HG03159 (cell line): ENCODE measurements at regions not wholly inside any gene's neighbourhood (a gene's known extent, or its start where the extent isn't known, plus 50 kb on each side); places are given as distances from the start of the nearest gene placed in this dataset.

Source experiments
- ATAC-seq: cut with Tn5 transposase; IDR thresholded peaks from one replicate; pipeline ENCODE4 v1.9.1; 2021; ENCODE audit warnings: mild to moderate bottlenecking, moderate library complexity; ENCODE audit not compliant: unreplicated experiment

DNA sequence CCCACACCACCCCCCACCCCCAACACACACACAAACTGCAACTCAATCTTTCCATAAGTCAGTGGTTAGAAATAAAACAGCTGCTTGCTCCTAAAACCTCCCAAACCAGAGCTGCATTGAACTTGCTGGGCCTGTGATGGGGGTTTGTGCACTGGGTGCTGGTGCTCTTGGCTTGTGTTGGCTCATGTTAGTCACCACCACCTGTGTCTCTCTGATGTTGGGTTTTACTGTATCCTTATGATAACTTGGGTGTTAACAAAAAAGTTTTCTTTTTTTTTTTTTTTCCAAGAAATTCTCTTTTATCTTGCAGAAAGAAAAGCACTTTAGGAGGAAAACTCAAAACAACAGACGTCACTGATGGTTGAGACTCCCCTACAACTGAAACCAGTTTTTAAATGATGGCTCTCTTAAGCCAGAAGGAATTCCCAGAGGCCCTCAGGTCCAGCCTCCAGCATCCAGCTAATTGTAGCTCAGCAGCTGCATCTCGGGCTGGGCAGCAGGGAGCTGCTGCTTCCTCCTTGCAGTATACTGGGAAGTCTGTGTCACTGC, 79.9 kb upstream of the DRD2 start:
- ATAC-seq = no peak

DNA sequence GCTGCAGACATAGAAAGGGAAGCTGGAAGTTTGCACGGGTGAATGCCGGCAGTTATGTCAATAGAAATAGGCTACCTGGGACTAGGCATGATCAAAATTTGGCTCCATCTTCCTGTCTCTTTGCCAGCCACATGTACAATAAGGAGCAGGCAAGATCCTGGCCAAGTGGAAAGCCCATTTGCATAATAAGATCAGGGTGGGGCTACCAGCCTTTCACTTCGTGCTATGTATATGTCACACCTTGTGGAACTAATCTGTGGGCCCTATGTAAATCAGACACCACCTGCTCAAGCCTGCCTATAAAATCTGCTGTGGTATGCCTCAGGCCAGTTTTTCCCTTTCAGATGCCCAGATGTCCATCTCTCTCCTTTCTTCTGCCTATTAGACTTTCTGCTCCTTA, 79.3 kb upstream of the DRD2 start:
- ATAC-seq = no peak

DNA sequence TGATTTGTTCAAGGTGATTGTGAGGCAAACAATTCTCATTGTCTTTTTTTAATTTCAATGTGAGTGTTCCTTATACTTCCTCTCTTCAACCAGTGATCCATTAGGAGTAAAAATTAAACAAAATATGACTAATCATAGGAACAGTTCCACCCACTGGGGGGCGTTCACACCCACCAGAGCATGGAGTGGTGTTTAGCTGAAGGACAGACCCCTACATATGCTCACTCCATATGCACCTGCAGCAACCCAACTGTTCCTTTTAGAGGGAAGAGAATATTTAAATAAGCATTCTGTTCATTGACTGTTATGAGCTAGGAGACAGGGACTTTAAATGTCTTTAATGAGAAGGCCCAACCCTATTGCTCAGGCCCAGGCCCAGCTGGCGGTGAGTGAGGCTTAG, 78.7 kb upstream of the DRD2 start:
- ATAC-seq = no peak

DNA sequence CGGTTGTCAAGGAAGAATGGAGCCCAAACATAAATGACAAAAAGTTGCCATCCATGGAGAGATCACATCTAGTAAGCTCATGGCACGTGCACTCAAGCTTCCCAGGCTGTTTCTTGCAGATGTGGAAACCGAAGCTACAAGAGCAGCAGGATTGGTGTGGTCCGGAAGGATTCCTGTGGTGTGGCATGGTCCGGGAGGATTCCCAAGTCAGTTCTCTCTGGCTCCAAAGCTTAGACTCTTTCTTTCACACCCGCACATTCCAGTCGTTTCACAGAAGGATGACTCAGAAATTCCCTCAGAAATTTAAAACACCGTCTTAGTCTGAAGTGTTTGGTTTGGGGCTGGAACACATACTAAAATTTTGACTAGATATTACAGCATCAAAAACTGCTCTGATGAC, 78.0 kb upstream of the DRD2 start:
- no peak for ATAC-seq

DNA sequence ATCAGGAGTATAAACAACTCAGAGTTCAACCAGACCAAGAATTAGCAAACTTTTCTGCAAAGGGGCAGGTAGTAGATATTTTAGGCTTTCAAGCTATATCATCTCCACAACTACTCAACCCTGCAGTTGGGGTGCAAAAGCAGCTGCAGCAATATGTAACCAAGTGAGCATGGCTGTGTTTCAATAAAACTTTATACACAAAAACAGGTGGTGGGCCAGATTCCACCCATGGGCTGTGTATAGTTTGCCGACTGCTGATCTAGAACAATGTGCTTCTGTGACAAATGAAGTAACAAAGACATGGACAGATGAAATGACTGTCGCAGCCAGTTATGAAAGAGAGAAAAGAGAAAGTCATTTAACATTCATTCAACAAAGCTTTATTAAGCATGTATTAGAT, 77.1 kb upstream of the DRD2 start:
- ATAC-seq = no peak

DNA sequence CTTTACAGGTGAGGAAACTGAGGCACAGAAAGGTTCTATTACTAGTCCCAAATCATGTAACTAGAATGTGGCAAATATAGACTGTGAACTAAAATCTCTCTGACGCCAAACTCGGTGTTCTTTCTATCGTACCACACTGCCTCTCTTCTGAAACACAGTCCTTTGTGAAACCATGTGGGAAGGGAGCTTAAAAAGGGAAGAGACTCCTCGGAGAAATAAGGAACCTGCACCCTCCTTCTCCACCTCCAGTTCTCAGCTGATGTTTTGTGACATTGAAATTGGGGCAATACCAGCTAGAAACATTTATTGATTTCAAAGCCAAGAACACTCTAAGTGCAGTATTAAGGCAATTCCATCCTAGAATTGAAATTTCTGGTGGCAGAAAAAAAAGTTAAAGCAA, 76.4 kb upstream of the DRD2 start:
- no peak for ATAC-seq

DNA sequence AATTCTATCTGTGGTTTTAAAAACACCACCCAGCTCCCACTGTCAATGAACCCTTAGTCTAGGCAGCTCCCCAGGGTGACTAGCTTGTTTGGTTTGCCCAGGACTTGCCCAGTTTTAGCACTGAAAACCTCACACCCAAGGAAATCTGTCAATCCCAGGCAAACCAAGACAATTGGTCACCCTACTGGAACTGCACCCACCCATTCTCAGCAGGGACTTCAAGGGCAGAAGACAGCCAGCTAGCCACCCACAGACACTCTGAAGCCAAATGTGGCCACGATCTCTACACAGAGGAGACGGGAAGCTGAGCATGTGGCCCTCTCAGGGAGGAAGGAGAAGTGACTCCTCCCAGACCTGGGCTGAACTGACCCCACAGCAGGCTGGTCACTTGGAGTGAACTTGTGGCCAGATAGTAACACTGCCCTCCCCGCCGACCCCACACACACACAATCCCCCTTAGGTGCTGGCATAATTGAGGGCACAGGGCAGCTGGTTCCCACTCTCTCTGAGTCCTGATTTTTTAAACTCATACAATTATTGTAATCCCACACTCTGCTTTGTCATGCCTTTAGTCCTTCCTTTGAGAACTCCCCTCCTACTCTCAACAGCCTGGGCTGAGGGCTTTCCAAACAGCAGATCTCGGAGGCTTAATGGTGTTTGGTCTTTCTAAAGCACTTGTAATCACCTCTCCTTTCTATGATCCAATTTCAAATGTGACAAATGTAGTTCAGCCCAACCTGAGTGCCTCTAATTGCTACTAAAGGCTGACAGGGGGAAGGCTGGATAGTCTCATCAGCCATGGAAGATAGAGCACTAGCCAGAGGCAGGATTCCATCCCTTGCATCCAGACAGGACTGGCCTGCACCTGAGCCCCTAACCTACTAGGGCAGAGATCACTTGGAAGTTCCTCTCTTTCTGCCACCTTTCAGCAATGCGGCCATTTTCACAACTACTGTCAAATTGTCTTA, 74.7 kb upstream of the DRD2 start:
- ATAC-seq = no peak

DNA sequence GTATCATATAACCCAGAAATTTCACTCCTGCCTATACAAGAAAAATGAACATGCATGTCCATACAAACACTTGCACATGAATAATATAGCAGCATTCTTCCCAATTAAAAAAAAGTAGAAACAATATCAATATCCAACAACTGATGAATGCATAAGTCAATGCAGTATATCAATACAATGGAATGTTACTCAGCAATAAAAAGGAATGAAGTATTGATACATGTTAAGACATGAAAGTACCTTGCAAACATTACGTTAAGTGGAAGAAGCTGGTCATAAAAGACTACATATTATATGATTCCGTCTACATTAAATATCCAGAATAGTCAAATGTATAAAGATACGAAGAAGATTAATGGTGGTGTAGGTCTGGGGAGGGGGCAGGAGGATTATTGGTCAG, 73.9 kb upstream of the DRD2 start:
- no peak for ATAC-seq

DNA sequence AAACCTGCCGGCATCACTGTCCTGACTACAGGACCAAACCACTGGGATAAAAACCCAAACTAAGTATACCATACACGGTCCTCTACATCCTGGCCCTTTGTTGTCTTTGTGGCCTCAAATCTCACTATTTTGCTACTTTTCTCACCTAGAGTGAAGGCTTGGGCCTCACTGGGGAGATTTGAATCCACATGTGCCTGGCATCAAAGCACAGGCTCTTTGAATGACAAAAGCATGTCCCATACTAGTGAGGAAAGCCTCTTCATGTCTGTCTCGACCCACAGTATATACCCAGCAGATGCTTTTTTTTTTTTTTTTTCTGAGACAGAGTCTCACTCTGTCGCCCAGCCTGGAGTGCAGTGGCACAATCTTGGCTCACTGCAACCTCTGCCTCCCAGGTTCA, 72.5 kb upstream of the DRD2 start:
- ATAC-seq = no peak

DNA sequence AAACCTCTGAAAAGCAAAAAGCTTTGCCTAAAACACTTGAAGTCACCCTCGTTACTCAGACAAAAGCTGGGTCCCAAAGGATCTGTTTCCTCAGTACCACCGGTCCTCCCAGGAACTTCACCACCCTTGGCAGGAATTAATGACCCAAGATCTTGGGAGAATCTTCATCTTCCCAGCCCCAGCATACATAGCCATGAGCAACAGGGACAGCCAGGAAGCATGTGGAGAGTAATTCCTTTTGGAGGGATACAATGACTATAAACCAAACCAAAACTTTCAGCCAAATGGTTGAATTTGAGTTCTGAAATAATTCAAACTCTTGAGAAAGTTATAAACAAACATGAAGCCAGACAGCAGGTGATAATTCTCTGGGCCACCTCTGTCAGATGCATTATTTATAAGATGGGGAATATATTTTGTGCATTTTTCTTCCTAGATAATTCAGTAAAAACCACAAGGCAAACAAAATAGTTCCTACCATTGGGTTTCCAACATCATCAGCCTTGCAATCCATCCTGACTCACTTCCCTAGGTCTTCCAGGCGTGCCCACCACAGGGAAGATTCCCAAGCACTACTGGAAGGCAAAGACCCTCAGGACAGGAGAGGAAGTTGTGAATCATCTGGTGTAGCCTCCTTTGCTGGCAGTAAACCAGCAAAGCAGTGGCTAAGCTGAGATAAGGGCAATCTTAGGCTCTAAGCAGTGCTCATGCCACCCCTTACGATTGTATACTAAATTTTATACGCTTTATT, 71.7 kb upstream of the DRD2 start:
- no peak for ATAC-seq

DNA sequence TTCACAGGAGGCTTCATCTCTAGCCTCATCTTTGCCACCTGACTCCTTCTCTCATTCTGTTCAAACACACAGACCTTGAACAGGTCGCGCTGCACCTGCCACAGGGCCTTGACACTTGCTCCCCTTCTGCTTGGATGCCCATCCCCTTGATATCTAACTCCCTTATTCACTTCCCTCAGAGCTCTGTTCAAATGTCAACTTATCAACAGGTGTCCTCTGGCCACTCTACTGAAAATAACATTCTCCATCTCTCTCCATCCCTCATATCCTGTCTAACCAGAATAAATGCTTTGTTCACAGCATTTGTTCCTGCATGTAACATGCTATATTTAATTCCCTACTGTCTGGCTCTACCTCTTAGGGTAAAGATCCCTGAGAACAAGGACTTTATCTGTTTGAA, 67.2 kb upstream of the DRD2 start:
- no peak for ATAC-seq

DNA sequence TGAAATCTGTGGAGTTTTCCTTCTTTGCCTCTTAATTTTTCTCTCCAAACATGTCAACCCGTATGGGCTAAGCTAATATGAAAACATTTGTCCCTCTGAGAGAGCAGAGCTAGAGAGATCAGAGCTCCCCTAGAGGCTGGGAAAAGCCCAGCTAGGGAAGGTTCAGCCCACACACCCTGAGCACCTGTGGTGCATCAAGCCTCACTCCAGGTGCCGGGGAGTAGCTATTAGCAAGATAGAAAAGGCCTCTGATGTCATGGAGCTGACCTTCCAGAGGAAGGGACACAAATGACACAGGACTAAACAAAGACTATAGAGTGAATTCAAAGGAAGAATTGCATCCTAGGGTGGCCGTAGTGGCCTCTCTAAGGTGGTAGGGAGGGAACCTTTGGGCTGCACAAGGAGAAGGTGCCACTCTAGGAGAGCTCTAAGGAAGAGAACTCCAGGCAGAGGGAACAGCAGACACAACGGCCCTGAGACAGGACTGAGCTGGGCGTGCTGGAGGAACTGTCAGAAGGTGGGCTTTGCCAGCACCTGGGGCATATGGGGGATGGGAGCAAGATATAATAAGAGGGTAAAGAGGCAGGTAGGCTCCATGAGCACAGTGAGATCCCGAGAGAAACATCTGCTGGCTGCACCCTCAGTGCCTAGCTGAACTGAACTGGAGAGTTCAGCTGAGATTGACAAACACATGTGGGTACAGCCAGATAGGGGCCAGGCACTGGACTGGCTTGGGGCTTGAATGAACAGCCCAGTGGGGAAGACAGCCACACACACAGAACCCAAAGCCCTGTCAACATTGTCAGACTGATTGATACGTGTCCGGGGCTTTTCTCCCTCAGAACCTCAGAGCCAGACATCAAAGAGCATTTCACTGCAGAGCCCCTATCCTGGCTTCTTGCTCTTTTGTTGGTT, 65.5 kb upstream of the DRD2 start:
- ATAC-seq = no peak

DNA sequence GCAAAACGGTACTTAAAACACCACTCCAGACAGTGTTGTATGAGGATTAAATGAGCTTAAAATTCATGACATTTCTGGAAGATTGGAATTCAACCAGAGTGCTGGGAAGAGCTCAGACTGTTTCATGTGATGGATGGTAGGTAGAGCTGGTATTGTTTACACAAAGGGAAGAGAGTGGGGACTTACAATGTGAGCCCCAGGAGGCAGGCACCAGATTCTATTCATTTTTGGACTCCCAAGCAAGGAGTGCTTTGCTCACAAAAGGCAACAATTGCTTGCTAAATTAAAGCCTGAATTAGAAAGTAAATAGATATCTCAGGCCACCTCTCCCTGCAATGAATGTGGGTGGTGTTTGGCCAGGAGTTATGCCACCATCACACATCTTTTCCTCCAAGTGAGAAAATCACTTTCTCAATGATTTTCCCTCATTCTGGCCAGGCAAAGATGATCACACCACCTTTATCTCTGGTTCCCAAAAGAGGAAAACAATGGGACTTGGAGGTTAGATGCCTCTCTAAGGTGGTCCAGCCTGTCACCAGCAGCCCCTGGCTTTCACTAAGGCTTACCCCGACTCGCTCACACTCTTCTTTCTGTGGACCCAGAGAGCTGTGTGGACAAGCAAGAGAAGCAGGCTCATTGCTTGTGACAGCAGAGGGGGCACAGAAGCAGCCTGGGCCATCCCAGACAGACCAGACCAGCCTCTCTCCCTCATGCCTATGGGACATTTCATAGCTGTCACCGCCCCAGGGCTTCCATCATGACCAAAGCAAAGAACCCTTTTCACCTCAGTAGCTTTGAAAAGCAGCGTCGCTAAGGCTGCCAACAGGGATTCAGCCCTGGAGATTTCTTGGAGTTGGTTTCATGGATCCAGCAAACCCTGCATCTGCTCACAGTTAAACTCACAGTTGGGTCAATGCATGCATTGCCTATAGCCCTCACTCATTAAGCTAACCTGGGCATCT, 63.5 kb upstream of the DRD2 start:
- ATAC-seq = no peak

DNA sequence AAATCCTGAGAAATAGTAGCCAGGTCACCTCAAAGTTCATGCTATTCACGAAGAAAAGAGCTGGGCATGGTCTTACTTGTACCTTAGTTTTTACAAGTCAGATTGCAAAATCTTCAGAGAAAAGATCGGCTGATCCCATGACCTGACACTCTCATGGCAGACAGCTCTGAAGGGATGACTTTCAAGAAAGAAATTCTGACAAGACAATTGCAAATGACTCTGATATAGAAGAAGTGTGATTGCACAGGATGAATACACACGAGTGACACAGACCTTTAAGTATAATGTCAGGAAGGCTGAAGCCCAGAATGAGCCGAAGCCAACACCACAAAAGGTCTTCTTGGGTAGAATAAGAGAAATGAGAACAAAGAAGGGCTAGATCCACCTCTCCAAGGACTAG, 59.4 kb upstream of the DRD2 start:
- no peak for ATAC-seq

DNA sequence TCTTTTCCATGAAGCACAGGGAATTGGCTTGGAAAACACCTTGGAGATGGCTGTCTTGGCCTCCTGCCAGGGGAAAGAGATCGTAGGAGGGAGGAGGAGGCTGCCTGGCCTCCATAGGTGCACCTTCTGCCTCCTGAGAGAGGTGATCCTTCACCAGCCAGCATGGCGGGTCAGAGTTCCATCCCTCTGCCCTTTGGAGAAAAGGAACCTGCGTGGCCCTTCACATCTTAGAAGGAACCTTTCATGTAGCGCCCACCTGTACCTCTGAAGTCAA, 58.2 kb upstream of the DRD2 start:
- no peak for ATAC-seq

DNA sequence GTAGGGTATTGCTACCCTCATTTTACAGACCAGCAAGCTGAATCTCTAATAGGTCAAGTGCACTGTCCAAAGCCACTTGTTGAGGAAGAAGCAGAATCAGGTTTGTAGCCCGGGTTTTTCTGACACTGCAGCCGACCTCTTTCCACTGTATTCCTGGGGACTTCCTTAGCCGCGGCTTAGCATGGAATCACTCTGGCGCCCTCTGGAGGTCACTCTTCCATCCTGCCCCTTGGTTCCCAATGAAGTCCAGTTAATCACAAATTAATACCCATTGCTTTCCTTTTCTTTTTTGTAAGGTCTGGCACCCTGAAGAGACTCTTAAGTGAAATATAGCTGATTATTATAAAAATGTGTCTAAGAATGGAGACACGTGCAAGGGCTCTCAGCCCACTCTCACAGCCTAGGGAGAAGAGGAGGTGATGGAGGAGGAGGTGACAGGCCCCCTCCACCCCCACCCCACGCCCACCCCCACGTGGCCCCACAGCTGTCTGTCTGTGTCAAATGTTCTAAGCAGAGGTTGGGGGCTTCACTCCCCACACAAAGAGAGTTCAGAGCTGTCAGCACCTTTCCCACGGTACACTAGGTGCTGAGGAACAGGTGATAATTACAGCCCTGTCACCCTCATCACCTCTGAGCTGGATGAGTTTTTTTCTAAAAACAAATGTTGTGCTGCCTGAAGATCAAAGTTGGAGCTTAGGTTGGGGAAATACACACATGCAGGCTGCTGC, 57.7 kb upstream of the DRD2 start:
- ATAC-seq = no peak

DNA sequence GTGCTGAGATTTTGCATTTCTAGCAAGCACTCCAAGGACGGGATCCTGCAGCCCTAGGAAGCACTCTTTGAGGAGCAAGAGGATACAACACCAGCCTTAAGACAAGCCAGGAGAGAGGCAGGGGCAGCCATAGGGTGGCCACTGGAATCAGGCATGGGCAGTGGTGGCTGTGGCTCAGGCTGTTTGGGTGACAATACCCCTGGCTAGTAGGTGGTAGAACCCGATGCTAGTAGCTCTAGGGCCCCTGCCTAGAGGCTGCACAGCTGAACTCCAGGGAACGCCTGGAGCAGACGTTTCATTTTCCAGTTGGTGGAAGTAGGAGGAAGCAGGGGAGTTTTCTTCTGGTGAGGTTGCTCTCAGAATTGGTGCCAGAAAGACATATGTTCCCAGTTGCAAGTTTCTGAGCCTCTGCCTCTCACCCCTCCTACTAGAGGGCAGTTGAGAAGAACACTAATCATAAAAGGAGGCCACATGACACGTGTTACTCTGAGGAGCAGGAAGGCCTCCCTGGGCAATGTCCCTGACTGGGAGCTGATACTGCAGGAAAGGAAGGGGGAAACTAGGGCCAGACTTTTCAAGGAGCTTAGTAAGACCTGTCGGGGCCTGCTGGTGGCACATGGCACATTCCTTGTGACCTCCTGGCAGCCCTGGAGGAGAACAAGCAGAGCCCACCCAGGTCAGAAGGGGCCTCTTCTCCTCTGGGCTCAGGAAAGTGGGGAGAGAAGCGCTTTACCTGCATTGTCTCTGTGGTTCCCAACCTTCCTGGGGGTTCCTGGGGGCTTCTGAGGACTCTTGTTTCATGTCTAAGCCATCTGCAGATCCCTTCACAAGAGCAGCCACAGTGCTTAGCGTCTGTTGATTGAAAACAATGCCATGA, 56.6 kb upstream of the DRD2 start:
- no peak for ATAC-seq

DNA sequence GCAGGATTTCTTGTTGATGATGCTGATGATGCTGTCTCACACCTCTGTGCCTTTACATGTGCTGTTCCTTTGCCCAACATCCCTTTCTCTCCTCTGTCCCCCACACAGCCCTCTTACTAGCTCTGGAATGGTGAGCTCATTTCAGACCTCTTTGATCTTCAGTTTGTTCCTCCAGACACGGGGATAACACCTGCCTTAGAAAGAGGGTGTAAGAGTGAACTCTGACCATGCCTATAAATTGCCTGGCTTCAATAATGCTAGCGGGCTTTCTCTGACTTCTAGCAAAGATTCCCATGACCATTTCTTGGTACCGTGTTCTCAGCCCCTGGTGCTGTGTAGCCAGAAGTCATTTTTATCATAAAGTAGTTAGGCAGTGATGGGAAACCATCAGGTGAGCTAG, 55.9 kb upstream of the DRD2 start:
- no peak for ATAC-seq
